Putamen (tissue), 1 donor: ENCODE measurements at regions not wholly inside any gene's neighbourhood (a gene's known extent, or its start where the extent isn't known, plus 50 kb on each side); places are given as distances from the start of the nearest gene placed in this dataset.

Experiments used
- DNase-seq: peaks from one replicate; pipeline ENCODE4 v3.0.0-alpha.2; 2016; ENCODE audit warnings: low spot score

DNA sequence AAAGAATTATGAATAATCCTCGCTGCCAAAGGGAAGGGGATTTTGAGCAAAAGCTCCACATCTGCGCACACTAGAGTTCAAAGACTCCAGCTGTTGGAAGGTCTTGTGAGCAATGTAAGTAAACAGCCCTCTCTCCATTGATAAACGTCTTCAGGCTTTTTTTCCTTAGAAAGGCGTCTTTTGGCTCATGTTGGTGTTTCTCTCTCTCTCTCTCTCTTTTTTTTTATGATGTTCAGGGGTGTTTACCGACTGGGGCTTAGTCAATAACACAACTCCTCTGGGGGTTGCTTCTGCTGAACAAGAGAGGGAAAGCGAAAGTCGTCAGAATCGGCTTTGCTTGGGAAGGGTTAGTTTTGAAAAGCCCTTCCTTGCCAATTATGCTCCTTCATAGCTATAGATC lies 53.2 kb upstream of the C1QTNF7 start:
- DNase-seq, result no peak

DNA sequence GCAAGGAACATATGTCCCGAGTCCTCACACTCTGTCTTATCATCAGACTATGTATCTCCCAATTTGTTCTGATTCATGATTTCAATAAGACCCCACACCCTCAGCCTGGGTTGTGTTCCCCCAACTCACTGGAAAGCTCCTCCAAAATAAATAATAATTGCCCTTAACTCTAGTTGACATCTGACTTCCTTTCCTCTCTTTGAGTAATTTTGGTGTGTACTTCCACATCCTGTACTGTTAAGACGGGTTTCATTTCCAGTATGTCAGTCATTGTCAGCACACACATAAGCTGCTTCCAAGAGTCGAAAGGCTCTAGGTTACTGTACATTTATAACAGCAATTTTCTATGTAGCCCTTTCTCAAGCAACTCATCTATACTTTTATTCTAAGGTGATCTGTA lies 52.2 kb upstream of the C1QTNF7 start:
- DNase-seq, result no peak

DNA sequence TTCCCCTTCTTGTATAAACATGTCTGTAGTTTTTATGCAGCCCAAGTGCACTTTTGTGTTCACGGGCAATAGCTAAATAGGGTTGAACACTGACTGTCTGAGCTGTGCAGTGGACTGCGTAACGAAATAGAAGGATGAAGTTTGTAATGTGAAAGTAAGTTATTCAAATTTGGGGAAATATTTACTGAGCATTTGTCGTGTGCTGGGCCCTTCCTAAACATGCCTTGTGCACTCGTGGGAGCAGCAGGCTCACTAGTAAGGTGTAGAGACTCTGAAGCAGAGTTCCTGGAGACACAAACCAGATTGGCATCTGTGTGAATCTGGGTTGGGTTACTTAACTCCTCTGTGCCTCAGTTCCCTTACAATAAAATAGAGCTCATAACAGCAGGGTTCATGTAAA lies 51.7 kb upstream of the C1QTNF7 start:
- no peak for DNase-seq

DNA sequence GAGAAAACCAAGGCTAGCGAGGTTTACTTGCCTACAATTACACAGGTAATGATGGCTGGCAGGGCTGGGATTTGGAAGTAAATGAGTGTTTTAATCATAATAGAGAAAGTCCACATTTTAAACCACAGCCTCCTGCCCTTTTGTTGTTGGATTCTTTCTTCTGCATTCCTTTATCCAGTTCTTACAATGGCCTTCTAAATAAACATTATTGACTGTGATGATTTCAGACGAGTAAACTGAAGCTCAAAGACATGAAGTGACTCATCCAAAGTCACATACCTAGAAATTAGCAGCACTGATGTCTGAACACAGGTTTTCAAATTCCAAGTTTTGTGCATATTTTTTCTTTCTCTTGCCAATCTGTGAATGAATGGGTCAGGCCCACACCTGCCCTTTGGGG lies 51.2 kb upstream of the C1QTNF7 start:
- no peak for DNase-seq
